ENCODE measurements at regions not wholly inside any gene's neighbourhood (a gene's known extent, or its start where the extent isn't known, plus 50 kb on each side); places are given as distances from the start of the nearest gene placed in this dataset.

- no peaks in the 10 kb centered on the region for H3K36me3 Mint-ChIP-seq (ENCODE audit: insufficient read depth, unreplicated experiment)
- TF ChIP-seq CTCF (IDR thresholded peaks at IDR 0.05; ENCODE audit: unreplicated experiment): no peak
- no peaks in the 10 kb centered on the region for H3K27me3 Mint-ChIP-seq (ENCODE audit: insufficient read depth, unreplicated experiment)
- CTCF ChIA-PET: no interaction called here
- no peak overlapping the region for H3K4me3 Mint-ChIP-seq (ENCODE audit: unreplicated experiment)
- no TSS peak for BruUV-seq (replicated peaks)
- intact Hi-C loops (cut with micrococcal nuclease): no loop called here
- peaks cover 7% of the 10 kb centered on the region for H3K4me1 Mint-ChIP-seq (ENCODE audit: insufficient read depth, unreplicated experiment)
- peaks cover 6% of the 10 kb centered on the region for H3K9me3 Mint-ChIP-seq (ENCODE audit: unreplicated experiment)
- POLR2A ChIA-PET: interaction anchor here (0.6 kb wide), 1 partner anchor 527 kb away, joined by 3 read pairs; no protein-coding TSS in a partner anchor
- no peak overlapping the region for H3K27ac Mint-ChIP-seq (ENCODE audit: low read depth, unreplicated experiment)
- peak; percentile 39 for DNase-seq (ENCODE audit: unreplicated experiment)
These were observed 423.3 kb downstream of the RAPGEF2 start for GRCh38 chr4:159526172-159526571.

GRCh38 chr4:159534655-159535054, 431.8 kb downstream of the RAPGEF2 start:
- Mint-ChIP-seq H3K9me3 (ENCODE audit: unreplicated experiment) (peaks cover 20% of the 10 kb centered on the region), H3K36me3 (ENCODE audit: insufficient read depth, unreplicated experiment) (no peaks in the 10 kb centered on the region), H3K27me3 (ENCODE audit: insufficient read depth, unreplicated experiment) (no peaks in the 10 kb centered on the region), H3K27ac (ENCODE audit: low read depth, unreplicated experiment) (no peak overlapping the region), H3K4me1 (ENCODE audit: insufficient read depth, unreplicated experiment) (no peaks in the 10 kb centered on the region), H3K4me3 (ENCODE audit: unreplicated experiment) (no peak overlapping the region)
- intact Hi-C loops (cut with micrococcal nuclease): loop anchor here (1.0 kb wide), 1 partner anchor 28 kb away; no protein-coding TSS in a partner anchor
- TF ChIP-seq CTCF (IDR thresholded peaks at IDR 0.05; ENCODE audit: unreplicated experiment): no peak
- ChIA-PET CTCF (no interaction called here), POLR2A (no interaction called here)
- no peak for DNase-seq (ENCODE audit: unreplicated experiment)
- no TSS peak for BruUV-seq (replicated peaks)

GRCh38 chr4:159538556-159538955, 435.7 kb downstream of the RAPGEF2 start:
- no TSS peak for BruUV-seq (replicated peaks)
- TF ChIP-seq CTCF (IDR thresholded peaks at IDR 0.05; ENCODE audit: unreplicated experiment): no peak
- Mint-ChIP-seq H3K9me3 (ENCODE audit: unreplicated experiment) (peaks cover 13% of the 10 kb centered on the region), H3K27me3 (ENCODE audit: insufficient read depth, unreplicated experiment) (no peaks in the 10 kb centered on the region), H3K4me1 (ENCODE audit: insufficient read depth, unreplicated experiment) (no peaks in the 10 kb centered on the region), H3K4me3 (ENCODE audit: unreplicated experiment) (no peak overlapping the region), H3K27ac (ENCODE audit: low read depth, unreplicated experiment) (no peak overlapping the region), H3K36me3 (ENCODE audit: insufficient read depth, unreplicated experiment) (no peaks in the 10 kb centered on the region)
- DNase-seq (ENCODE audit: unreplicated experiment): no peak
- CTCF ChIA-PET: no interaction called here
- intact Hi-C loops (cut with micrococcal nuclease): no loop called here
- POLR2A ChIA-PET: no interaction called here

- TF ChIP-seq CTCF (IDR thresholded peaks at IDR 0.05; ENCODE audit: unreplicated experiment): no peak
- Mint-ChIP-seq H3K27ac (ENCODE audit: low read depth, unreplicated experiment) (no peak overlapping the region), H3K4me3 (ENCODE audit: unreplicated experiment) (no peak overlapping the region), H3K9me3 (ENCODE audit: unreplicated experiment) (peaks cover 13% of the 10 kb centered on the region), H3K27me3 (ENCODE audit: insufficient read depth, unreplicated experiment) (no peaks in the 10 kb centered on the region), H3K36me3 (ENCODE audit: insufficient read depth, unreplicated experiment) (no peaks in the 10 kb centered on the region), H3K4me1 (ENCODE audit: insufficient read depth, unreplicated experiment) (no peaks in the 10 kb centered on the region)
- no TSS peak for BruUV-seq (replicated peaks)
- intact Hi-C loops (cut with micrococcal nuclease): no loop called here
- no peak for DNase-seq (ENCODE audit: unreplicated experiment)
- ChIA-PET CTCF (no interaction called here), POLR2A (no interaction called here)
These were observed 437.2 kb downstream of the RAPGEF2 start for GRCh38 chr4:159540038-159540437.
